ENCODE measurements at regions not wholly inside any gene's neighbourhood (a gene's known extent, or its start where the extent isn't known, plus 50 kb on each side); places are given as distances from the start of the nearest gene placed in this dataset.

DNA sequence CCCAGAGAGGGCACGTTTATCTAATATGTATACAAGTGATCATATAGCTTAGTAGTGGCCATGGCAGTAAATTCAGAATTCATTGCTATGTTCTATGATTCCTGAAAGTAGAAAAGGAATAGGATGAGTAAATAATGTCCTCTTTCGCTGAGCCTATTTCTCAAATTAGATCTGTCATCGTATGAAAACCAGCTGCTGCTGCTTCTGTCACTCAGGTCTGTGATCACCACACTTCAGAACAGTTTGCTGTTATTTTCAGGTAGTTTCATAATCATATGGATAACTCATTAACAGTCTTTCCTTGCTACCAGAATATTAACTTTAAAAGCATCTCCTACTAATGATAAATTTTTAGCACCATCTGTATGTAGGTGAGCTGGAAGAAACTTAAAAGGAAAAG is 289.1 kb upstream of the AZI2 start:
- DNase-seq (ENCODE audit: low read depth, low spot score), result no peak

DNA sequence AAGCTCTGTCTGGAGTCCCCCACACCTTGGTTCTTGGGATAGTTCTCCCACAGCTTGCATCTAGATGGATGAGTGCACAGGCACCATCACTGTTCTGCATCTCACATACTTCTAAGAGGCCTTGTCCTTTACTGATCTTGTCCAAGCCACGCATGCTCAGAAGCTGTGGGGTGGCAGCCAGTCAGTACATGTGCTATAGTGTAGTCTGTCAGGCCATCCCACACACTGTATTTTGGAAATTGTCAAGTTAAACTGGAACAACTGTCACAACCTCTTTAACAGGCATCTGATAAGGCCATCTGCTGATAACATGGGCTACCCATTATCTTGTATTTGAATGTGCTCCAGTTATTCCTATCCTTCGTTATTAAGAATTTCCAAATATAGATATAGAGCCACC is 296.5 kb upstream of the AZI2 start:
- H3K27ac ChIP-seq, result no peak overlapping the region
- DNase-seq (ENCODE audit: low read depth, low spot score), result no peak

More for the DNA sequence above, 289.1 kb upstream of the AZI2 start:
- no peak overlapping the region for H3K27ac ChIP-seq

DNA sequence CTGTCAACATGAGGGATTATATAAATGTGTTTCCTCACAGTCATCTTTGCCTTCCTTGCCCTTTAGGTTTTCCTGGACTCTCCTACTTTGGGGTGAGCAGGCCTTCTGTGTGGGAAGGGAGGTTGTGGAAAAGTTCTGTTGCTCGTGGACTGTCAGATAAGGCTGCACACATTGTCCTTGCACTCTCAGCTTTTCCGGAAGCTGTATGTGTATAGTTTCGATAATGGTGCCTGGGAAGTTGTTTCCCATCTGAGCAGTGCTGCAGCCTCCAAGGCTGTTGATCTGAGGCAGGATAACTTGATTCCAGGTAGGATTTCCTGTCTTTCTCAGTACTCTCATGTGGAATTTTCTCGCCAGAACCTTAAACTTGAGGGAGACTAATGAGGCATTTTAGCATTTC is 297.8 kb upstream of the AZI2 start:
- DNase-seq (ENCODE audit: low read depth, low spot score), result no peak
- no peak overlapping the region for H3K27ac ChIP-seq

DNA sequence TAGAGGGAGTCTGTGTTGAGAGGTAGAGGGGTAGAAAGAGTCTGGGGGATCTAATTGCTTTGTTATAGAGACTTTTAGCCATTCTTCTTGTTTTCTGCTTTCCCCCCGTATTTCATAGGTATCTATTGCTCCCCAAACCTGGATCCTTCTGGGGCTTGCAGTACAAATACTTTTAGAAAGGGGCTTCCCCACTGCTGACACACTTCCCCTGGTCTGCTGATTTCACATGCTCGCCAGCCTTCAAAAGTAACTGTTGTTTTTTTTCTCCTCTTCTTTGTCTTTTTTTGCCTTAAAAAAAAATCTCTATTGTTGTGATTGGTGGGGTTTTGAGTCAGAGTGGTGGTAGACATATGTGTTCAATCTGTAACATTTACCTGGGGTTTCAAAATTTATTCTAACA is 300.6 kb upstream of the AZI2 start:
- DNase-seq (ENCODE audit: low read depth, low spot score), result no peak
- H3K27ac ChIP-seq, result no peak overlapping the region

DNA sequence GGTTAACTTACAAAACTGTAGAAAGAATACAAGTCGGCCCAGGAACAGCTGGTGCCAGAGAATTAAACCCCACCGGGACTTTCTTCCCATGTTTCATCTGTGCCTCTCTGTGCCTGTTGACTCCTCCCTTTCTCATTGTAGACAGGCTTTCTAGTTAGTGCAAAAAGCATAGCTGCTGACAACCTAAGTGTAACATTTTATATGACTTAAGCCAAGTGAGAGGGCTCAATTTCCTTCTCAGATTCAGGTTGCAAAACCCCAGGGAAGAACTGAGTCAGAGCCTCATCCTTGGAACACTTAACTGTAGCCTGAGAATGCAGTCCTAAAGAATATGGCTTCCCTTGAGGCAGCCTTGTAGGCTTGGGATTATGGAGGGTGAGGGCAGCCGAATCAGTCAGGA is 302.5 kb upstream of the AZI2 start:
- H3K27ac ChIP-seq, result no peak overlapping the region

DNA sequence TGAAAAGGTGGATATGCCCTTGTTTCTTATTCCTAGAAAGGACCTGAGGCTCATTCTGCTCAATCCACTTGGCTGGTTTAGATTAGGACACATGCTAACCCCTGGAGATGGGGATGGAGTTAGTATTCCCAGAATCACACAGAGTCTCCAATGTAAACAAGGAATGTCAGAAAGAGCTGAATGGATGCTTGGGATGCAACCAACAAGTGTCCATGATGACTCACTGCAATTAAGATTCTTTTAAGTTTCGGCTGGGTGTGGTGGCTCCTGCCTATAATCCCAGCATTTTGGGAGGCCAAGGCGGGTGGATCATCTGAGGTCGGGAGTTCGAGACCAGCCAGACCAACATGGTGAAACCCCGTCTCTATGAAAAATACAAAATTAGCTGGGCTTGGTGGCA is 315.5 kb upstream of the AZI2 start:
- H3K27ac ChIP-seq, result no peak overlapping the region
- no peak for DNase-seq (ENCODE audit: low read depth, low spot score)

More for the DNA sequence above, 302.5 kb upstream of the AZI2 start:
- no peak for DNase-seq (ENCODE audit: low read depth, low spot score)

DNA sequence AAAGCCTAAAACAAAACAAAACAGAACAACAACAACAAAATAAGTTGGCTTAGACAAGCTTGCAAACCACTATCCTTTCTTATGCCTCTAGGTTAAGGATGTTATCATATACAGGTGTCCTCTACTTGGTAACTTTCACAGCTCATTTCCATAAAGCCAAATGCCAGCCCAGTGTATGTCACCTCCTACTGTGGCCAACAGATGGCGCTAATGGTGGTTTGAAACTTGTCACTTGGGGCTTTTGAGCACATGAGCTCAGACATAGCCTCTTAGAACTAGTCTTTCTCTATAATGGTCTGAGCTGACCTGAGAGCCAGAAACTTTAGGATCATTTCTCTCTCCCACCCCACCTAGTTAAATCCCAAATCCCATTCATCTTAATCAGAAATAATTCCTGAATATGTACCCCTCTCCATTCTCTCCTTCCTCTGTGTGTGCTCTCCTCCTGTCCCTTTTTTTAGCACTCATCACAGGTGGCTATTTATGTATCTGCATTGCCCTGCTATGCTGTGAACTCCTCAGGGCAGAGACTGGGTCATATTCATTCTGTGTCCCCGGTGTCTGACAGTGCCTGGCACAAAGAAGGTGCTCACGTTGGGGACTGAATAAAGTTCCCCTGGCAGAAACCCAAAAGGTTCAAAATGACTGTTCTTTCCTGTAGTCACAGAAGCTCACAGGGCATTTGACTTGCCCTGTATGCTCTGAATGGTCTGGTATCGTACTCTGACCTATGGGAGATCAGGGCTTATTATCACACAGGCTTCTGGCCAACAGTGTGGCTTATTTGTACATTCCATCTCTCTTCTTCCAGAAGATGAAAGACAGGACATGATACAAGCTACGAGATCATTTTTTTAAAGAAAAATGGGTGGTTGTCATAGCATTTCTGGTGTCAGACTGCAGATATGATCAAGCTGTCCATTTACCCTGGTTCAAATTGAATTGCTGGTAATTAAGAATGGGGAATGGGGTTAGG is 319.3 kb upstream of the AZI2 start:
- H3K27ac ChIP-seq, result no peak overlapping the region
- no peak for DNase-seq (ENCODE audit: low read depth, low spot score)

DNA sequence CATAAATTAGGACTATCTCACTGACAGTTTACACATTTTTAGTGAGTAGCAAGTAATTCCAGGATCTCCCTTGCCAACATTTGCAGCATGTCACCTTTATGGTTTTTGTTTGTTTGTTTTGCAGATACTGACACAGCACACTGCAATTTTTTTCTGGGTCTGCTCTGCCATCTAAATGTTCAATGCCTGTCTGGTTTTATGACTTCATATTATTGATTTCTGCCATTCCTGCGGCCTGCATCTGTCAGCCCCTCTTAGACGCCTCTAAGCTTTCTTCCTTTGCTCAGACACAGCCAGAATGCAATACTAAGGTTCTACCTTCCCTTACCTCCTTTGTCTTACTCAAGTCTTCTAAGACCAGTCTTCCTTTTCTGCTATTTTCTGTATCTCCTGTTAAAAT is 321.2 kb upstream of the AZI2 start:
- no peak for DNase-seq (ENCODE audit: low read depth, low spot score)
- no peak overlapping the region for H3K27ac ChIP-seq

DNA sequence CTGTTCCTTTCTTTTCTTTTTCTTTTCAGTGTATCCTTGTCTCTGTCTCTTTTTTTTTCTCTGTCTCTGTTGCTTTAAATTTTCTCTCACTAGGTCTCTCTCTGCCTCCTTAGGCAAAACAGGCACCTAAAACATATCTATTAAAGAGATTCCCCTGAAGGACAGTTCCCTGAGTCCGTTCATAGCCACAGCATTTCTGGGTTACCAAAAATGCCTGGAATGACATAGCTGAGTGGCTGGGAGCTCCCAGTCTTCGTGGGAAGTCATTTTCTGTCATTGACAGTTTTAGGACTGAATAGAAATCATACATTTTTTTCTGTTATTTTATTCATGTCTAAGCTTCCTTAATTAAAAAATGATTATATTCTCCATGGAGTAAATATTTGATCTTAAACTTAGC is 323.8 kb upstream of the AZI2 start:
- DNase-seq (ENCODE audit: low read depth, low spot score), result no peak
- H3K27ac ChIP-seq, result no peak overlapping the region

DNA sequence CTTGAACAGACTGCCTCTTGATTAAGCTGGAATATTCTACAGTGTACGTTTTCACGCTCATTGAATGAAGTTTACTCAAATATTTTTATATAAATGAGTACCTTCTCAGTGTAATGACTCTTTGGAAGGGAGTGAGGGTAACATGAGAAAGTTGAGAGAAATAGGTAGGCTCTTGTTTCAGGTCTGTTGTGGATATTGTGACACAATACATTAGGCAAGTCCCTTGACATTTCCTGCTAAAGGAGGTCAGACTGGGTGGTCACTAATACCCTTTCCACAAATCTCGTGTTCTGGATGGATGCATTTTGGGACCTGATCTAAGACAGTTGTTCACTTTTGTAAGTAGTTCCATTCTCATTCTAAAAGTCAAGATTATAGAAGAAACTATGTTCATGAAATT is 324.8 kb upstream of the AZI2 start:
- H3K27ac ChIP-seq, result no peak overlapping the region
- DNase-seq (ENCODE audit: low read depth, low spot score), result no peak

DNA sequence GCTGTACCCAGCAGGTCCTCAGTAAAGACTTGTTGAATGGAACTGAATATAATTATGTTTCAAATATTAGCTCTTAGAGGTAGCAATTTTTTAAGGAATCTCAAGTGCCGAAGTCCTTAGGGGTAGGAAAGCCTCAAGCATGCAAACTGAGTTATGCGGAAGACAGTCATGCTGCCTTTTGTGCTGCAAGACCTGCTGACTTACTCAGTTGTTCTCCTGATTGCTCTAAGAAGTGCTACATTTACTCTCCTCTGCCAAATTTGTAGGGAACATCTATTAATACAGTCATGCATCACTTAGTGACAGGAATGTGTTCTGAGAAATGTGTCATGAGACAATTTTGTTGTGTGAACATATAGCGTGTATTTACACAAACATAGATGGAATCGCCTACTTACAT is 325.6 kb upstream of the AZI2 start:
- no peak overlapping the region for H3K27ac ChIP-seq
- DNase-seq (ENCODE audit: low read depth, low spot score), result no peak

DNA sequence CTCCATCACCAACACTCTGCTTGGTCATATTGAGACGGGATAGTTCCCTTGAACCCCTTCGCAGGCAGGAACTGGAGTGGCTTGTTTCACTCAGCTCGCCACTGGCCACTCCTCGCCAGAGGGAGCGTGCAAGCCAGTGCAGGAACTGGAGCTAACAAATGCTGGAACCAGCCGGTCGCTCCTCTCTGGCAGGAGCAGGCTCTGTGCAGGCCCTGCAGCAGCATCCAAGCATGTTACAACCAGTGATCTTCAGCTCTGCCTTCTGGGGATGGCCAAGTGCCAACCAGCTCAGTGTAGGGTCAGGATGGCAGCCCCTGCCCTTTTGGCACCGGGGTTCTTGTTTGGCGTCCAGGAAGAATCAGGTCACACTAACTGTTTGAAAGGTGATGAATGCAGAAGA is 329.0 kb upstream of the AZI2 start:
- no peak for DNase-seq (ENCODE audit: low read depth, low spot score)
- no peak overlapping the region for H3K27ac ChIP-seq

DNA sequence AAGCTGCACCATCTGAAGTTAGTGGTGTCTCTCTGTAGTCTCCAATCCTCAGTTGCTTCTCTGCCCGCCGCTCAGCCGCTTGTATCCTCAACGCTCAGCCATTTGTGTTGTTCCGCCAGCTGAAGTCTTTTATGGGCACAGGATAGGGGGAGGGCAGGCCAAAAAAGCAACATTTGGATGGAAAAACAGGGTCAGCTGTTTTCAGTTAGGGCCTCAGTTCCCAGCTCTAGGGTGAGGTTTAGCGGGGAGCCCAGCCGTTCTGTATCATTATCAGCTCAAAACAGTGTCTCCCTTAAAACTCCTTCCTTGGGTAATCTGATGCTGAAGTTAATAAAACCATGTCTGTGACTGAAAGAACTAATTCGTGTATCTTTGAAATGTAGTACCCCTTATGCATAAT is 329.5 kb upstream of the AZI2 start:
- no peak overlapping the region for H3K27ac ChIP-seq
- DNase-seq (ENCODE audit: low read depth, low spot score), result no peak

DNA sequence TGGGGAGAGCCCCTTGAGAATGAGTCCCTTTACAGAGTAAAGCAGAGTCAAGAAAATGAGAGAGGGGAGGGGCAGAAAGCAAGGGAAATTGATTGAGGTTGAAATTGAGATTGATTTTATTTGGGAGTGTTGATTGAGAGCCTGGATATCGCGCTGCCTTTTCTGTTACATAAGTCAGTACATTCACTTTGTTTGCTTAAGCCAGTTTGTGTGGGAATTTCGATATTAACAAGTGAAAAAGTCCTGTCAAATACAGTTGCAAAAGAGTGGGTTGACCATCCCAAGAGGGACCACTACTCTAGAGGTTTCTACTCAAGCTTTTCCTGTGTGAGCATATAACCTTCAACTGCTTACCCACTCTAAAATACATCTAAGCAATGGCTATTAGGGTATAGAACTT is 331.4 kb upstream of the AZI2 start:
- no peak for DNase-seq (ENCODE audit: low read depth, low spot score)
- H3K27ac ChIP-seq, result no peak overlapping the region

DNA sequence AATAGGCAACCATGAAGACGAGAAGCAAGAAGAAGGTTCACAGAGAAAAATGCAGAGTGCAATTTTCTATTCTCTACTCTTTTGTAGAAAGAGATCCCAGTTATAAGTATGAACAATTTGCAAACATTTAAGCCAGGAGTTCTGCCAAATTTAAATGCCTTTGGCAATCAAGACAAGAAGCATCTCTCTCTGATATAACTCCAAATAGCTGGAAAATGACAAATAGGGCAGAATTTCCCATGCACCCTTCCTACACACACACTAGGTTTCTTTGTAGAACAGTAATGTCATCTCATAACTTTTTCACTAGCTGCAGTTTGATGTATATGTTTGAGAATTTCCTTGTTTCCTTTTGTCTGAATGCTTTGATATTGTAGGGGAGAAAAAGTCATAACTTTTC is 333.5 kb upstream of the AZI2 start:
- H3K27ac ChIP-seq, result no peak overlapping the region
- DNase-seq (ENCODE audit: low read depth, low spot score), result no peak

DNA sequence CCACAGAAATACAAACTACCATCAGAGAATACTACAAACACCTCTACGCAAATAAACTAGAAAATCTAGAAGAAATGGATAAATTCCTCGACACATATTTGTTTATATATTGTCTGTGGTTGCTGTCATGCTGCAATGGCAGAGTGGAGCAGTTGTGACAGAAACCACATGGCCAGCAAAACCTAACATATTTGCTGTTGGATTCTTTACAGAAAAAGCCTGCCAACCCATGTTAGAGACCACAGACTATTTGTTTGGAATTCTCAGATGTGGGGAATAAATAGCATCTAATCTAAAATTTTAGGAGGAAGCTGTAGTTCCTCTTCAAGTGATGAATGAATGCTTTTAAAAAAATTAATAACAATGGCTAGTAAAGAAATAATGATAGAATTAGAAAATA is 341.6 kb upstream of the AZI2 start:
- no peak for DNase-seq (ENCODE audit: low read depth, low spot score)
- no peak overlapping the region for H3K27ac ChIP-seq

DNA sequence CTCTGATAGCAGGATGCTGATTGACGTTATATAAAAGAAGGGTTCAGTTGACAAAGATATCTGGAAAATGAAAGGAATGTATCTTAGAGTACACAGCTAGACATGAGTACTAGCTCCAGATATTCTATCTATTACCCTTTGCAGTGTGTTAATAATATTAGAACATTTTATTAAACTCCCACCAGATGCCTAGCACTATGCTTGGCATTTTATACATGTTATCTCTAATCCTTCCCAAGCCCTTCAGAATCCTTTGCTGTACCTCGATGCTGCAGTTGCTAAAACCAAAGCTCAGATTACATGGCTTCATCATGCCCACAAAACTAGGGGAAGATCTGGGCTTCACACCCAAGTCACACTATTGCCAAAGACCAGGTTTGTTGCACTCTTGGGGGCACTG is 350.1 kb upstream of the AZI2 start:
- H3K27ac ChIP-seq, result no peak overlapping the region

DNA sequence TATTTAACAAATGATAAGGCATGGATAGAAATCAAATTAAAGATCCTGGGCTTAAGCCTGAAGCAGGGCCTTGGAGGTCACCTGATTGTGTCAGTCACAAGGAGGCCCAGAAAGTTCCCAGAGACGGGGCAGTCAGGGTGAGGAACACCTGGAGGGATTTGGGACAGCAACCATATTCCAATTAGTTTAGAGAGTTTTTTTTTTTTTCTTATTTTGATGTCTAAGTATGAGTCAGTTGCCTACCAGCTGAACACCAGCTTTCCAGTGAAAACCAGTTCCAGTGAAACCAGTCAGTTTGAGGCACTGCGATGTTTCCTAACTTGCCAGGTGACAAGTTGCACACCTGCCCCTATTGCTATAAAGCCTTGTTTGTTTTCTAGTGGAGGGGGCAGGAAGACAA is 350.7 kb upstream of the AZI2 start:
- H3K27ac ChIP-seq, result no peak overlapping the region
- DNase-seq (ENCODE audit: low read depth, low spot score), result peak; percentile 3

More for the DNA sequence above, 350.1 kb upstream of the AZI2 start:
- no peak for DNase-seq (ENCODE audit: low read depth, low spot score)

DNA sequence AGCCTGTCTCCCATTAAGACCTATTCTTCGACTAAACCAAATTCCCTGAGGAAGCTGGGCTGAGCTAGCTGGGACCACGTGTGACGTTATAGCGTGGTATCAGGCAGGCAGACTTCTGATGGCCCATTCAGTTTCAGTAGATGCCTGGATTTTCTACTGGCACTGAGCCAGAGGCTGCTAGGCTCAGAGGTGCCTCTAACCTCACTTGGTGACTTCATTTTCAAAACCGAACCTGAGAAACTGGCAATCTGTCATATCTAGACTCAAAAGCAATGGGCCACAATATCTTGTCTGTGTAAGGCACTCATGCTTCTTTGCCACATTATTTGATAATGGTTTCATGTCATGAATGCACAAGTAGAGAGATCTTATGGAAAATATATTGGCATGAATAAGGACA is 352.1 kb upstream of the AZI2 start:
- DNase-seq (ENCODE audit: low read depth, low spot score), result no peak

DNA sequence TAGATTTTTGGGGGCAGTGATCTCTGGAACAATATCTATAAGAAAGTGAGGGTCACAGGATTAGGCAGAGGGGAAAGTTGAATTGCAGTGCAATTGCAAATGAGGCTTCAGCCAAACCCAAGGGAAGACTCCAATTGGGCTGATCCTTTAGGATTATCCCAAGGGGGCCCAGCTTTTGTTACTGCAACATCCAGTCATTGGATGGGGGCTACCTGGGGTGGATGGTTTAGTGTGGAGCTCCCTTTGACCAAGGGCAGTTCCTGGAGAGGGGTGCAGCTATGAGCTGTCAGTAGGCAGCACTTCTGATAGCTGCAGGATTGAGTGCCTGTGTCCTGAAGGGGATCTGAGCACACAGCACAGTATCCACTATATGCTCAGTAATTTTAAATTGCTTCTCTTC is 355.2 kb upstream of the AZI2 start:
- H3K27ac ChIP-seq, result no peak overlapping the region
- no peak for DNase-seq (ENCODE audit: low read depth, low spot score)

More for the DNA sequence above, 352.1 kb upstream of the AZI2 start:
- H3K27ac ChIP-seq, result no peak overlapping the region

DNA sequence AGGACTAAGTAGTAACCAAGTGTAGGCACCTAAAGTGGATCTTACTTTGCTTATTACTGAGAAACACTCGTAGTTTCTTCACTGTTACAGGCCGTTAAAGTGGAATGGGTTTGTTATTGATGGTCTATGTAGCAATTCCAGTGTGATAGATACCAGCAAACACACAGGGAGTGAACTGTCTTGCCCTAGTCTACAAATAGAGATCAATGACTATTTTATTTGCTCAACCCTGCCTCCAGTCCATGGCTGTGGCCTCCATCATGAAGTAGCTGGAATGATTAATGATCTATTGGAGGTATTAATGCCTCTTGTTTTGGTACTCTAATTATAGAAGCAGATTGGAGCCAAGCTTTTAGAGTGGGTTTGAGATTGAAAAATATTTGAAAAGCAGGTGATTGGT is 362.7 kb upstream of the AZI2 start:
- H3K27ac ChIP-seq, result no peak overlapping the region
- DNase-seq (ENCODE audit: low read depth, low spot score), result no peak

DNA sequence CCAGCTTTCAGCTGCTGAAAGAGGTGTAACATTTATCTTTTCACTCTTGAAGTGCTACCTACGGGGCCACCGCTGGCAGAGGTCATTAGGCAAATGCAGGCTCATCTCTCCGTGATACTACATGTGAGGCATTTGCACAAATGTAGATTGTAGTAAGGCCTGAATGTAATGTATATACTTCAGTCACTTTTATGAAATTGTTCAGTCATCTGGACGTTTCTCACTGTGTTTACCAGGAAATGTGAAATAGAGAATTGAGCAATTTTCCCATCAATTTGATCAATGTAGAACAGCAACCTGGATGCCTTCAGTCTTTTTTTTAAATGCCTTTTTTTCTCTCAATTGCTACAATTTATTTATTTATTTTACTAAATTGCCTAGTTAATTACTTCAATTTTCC is 368.3 kb upstream of the AZI2 start:
- DNase-seq (ENCODE audit: low read depth, low spot score), result no peak
- no peak overlapping the region for H3K27ac ChIP-seq
